ENCODE measurements at regions not wholly inside any gene's neighbourhood (a gene's known extent, or its start where the extent isn't known, plus 50 kb on each side); places are given as distances from the start of the nearest gene placed in this dataset.
"Not testable (repeated sequence)": the region's sequence is repeated elsewhere in the genome, so short reads cannot be mapped to it uniquely, and the experiment has no call there.

DNA sequence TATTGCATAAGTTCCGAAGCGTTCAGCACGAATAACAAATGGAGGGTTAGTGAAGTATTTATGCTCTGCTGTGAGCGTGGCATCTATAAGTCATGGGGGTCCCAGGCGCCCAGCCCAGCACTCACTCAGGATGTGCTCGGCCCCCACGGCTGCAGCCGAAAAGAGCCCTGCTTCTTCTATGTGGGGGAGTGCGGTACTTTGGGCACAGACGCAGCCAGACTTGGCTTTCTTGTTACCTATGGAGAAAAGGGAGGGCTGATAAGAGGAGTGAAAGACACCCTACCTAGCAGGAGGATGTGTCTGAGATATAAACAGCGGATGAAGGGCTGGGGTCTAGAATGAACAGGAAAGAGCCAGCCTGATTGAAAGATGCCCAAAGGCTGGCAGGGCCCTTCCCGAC, 51.4 kb downstream of the MRPL36 start:
- DNase-seq, result no peak

DNA sequence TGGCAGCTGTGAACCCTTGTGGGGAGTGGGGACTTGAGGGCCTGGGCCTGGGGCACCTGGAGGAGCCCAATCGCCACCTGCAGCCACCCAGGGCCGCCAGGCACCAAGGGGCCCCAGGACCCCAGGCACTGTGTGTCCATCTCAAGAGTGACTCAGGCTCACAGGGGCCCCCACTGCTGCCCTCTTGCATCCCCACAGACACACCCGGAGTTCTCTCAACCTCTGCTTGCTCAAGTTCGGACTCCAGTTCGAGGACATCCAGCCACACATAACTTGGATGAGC, 51.9 kb downstream of the MRPL36 start:
- no peak for DNase-seq

DNA sequence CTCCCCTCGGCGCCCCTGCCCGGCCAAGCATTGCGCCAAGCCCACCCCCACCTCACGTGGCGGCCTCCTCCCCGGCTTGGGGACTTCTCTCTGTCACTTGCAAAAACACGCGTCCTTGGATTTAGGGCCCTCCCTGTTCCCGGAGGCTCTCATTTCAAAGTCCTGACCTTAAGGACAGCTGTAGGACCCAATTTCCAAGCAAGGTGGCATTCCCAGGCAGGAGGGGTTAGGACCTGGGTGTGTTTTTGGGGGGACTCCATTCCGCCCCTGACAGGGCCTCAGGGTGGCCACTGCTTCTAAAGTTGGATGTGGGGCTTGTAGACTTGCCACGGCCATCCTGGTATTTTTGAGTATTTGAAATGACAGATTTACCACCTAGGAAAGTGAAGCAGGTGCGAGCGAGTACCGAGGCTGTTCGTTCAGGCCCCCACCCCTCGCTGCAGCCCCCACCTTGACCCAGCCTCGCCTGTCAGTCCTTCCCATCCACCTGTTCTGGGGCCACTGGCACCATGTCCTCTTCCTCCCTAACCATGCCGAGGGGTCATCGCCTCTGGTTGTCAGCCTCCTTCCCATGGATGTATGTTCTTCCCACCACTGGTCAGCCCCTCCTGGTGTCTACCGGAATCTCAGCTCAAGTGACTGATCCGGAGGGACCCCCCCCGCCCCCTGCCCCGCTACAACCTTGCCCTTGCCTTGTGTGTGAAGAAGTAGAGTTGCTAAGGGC, 52.4 kb downstream of the MRPL36 start:
- DNase-seq, result no peak

DNA sequence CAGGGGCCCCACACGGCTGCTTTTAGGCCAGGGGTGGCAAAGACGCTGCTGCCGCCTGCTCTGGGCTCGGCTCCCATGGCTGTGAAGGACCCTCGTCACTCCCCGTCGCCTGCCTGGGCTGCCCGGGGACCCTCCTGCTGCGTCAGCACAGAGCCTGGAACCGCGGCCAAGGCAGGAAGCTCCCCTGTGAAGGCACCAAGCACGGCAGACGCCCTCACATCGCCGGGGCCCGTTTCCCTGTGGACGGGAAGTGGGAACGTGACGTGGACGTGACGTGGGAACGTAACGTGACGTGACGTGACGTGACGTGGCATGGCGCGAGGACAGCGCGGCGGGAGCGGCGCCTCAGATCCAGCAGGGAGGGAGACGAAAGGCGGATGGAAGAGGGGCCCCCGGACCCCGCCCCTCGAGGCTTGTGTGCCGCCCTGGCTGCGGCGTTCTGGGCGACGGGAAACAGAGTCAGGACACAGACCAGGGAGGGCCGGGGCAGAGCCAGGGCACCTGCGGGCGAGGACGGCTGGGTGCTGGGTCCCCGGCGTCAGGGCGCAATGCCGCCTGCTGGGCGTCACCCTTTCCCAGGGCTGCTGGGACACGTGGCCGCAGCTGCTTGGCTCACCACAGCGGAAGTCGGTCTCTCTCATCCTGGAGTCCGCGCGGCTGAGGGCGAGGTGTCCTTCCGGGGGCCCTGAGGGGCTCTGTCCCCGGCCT, 53.1 kb downstream of the MRPL36 start:
- DNase-seq, result no peak

DNA sequence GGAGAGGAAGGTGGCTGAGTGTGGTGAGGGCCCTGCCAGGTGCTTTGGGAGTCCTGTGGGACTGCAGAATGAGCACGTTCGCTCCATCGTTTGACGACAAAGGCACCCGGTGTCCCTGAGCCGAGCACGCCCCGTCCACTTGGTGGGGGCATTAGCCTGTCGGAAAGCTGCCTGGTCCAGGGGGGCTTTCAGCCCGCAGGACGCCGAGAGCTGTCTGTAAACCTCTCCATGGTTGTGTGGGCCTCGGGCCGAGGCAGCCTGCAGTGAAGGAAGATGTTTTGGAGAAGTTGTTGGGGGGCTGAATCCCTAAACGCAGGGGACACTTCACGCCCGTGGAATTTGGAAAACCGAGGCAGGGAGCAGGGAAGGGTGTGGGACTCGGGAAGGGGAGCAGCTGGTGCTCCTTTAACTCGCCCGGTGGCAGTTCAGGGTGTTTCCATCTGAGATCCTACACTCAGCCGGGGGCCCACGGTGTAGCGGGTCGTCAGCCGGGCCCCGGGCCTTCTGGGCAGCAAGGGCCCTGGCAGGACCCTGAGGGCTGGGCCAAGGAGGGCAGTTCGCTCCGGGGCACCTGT, 53.8 kb downstream of the MRPL36 start:
- no peak for DNase-seq

DNA sequence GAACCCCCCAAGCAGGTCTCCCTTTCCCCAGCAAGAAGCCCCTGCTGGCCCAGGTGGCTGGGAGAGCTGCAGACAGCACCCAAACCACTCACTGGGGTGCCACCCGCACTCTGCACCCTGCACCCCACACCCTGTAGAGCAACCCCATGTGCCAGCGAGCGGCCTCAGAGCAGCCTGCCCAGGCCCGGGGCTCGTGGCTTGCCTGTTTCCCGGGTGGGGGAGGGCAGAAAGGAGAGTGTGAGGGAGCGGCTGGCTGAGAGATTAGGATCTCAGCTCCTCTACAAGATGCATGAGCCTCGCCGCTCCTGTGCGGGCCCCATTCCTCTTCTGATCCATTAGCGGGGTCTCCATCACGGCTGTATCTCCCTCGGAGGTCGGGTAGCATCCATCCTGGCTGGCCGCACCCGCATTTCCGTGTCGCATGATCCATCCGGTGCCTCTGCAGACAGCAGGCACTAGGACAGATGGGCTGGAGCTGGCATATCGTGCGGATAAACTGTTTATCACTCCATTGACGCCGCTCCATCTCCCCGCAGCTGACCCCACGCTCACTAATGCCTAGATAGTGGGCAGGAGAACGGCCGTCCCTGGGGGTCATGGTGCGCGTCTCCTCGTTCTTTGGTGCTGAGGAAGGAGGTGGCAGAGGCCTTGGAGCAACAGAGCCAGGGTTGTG, 54.4 kb downstream of the MRPL36 start:
- DNase-seq, result no peak

DNA sequence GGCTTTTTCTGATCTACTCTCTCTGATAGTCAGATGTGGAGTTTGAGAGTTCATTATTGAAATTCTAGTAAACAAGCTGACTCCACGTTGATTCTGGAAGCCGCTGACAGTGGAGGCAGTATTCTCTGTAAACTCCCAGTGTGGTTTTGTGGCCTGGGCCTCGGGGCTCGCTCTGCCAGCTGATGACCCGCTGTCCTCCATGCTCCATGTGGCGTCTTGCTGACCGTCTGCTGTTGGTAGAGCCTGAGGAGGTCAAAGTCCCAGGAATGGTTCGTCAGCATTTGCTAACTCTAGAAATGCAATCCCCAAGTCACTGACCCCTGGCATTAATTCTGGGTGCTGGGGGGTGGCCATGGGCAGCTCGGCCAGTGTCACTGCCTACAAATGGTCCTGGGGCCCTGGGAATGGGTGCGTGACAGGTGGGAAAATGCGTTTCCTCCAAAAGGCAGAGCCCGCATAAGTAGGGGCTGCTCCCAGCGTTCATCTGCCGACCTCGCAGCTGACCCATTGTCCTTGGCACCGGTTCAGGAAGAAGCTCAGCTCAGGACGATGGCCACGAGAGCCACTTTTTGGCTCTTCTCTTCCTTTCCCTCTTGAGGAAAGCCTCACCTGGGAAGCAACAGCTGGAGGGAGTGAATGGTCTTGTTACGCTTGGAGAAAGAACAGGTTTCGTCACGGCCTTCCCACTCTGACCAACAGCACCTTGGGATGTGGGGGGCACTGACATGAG, 55.1 kb downstream of the MRPL36 start:
- DNase-seq, result no peak

DNA sequence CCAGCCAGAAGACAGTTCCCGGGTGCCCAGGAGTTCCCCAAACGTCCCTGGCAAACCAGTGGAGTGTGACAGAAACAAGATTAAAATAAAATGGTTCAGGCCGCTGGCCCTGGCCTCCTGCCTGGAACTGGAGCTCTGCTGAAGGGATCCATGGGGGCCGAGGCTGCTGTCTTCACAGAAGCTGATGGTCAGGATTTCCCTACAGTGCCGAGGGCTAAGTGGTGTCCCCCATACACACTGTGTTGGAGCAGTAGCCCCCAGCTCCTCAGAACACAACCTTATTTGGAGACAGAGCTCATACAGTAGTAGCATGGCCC, 55.9 kb downstream of the MRPL36 start:
- DNase-seq, result no peak

DNA sequence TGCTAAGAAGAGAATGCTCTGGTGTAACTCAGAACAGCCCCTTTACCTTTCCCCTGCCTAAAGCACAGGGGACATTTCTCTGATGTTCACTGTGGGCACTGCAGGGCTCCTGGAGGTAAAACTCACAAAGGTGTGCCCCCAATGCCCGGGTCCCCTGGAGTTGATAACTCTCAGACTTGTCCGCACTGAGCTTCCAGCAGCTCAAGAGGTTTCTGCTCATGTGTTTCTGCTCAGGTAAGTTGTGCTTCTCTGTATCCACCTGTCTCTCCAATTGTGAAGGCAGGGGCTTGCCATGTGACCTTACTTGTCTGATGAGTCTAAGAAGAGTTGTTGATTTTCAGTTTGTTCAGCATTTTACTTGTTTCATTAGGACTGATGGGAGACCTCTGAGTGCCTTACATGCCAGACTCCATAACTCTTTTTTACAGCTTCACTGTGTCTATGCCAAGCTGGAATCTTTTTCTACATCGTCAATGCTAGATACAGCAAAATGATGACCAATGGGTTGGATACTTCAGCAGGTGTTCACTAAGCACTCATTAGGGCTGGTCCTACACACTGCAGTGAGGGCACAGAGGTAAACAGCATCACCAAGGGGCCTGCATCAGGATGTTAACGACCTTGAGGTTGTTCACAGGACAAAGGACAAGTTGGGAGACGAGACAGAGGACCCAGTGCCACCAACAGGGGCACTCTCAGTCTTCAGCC, 56.4 kb downstream of the MRPL36 start:
- no peak for DNase-seq

DNA sequence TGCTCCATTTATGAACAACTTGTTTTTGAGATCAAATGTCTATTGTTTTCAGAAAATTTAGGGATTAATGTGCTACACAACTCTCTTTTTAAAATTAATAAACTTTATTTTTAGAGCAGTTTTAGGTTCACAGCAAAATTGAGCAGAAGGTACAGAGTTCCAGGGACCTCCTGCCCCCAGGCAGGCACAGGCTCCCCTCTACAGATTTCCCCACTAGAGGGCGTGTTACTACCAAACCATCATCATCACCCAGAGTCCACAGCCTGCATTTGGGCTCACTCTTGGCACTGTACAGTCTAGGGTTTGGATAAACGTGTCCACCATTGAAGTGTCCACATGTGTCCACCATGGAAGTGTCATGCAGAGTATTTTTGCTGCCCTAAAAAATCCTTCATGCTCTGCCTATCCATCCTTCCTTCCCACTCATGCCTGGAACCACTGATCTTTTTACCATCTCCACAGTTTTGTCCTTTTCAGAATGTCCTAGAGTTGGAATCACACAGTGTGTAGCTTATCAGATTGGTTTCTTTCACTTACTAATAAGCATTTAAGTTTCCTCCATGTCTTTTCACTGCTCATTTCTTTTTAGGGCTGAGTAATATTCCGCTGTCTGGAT, 61.7 kb downstream of the MRPL36 start:
- no peak for DNase-seq

DNA sequence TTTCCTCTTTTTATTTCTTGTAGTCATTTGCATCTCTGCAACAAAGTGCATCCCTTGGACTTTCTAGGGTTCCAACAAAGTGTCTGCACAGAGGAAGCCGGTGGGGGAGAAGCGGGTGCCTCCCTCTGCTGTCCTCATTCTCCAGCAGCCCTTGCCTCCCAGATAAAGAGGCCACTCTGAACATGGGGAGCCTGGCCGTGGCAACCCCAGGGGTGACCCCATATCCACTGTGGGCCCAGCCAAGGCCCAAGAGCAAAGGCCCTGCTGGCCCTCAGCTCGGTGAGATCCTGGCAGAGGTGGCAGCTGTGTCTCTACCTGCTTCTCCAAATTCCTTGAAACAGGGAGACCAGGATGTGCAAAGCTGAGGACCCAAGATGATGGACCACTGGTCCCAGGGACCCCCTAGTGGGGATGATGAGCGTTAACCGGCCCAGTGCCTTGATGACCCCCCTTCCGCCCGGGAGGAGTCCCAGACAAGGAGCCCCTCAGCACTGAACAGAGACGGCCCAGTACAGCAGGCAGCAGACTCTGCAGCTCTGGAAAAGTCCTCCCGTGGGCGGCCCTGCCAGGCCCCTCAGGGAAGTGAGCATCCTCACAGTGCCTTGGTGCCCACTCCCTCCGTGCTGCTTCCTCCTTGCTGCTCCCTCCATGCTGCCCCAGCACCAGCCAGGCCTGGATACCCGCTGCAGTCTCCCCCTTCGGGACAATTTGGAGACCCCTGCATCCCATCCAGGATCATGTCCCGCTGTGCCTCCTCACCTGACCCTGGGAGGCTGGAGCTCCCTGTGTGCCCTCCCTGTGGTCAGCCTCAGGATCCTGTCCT, 62.5 kb downstream of the MRPL36 start:
- DNase-seq, result no peak

DNA sequence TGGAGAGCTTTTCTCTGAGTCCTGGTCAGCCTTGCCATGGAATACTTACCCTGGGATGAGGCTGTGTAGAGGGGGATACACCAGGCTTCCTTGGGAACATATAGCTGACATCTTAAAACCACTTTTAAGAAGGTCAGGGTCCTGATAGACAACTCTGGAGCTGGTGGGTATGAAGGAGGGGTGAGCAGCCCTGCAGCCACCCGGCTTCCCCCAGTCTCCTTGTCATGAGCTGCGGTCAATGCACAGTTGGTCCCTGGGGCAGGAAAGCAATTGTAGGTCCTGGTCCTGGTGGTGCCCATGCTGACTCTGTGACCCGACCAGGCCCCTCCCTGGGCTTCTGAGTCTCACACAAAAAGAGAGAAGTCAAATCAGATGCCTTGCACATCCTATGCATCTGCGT, 63.6 kb downstream of the MRPL36 start:
- no peak for DNase-seq

DNA sequence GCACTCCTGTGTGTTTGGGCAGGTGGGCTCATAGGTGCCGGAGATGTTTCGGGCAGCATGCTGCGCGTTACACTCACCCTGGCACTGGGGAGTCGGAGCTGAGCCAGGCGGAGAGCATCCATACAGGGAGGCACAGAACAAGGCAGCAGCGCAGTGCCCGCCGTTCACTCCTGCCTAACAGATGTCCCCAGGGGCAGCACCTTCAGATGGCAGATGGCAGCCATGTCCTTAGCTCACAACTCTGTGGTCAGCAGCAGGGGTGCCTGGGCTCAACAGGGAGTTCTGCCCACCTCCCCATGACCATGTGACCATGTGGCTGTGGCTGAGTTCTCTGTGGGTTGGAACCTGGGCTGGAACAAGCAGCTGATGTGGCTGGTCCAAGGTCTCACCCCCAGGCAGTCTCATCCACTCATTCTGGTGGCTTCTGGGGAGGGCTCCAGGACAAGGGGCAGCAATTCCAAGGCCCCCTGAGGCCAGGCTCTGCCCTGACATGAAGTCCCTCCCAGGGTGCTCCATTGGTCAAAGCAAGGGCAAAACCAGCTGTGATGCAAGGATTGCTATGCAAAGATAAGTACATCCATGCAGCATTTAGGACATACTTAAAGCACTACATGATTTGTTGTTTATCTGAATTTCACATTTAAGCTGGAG, 64.2 kb downstream of the MRPL36 start:
- DNase-seq, result no peak

DNA sequence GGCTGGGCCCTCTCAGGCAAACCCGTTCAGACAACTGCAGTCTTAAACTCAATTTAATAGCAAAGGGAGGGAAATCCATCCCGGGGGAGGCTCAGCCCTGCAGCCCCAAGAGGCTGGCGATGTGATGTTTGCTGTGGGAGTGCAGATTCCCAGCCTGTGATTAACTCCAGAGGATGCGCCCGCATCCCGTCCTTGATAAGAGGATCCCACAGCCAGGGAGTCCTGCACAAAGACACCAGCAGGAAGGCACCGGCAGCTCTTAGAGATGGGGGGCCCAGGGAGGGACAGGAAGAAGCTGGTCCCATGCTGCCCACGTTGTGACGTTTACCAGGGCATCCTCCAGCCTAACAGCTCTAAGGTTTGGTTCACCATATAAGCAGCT, 64.7 kb downstream of the MRPL36 start:
- DNase-seq, result no peak

DNA sequence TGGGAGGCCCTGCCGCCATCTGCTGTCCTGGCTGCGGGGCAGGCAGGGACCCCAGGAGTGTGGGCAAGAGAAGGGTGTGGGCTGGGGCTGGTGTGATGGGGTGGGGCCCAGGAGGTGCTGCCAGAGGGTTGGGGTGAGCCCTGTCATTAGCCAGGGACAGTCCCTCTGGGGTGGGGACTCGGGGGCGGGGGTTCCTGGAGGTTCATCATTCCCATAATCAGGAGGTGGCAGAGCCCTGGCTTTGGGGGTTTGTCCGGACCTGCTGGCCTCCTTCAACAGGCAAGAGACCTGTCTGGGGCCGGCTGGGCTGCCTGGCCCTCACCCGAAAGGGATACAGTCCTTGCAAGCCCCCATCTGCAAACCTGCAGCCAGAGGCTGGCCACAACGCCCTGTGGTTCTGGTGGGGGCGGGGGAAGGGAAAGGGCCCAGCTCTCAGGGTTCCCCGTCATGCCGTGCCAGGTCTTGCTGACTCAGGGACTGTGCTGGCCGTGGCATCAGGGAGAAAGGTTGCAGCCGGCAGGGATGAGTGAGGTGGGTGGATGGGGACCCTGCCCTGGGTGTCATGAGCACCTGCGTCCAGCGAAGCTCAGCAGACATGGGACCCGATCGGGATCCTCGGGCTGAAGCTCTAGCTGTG, 65.2 kb downstream of the MRPL36 start:
- no peak for DNase-seq

DNA sequence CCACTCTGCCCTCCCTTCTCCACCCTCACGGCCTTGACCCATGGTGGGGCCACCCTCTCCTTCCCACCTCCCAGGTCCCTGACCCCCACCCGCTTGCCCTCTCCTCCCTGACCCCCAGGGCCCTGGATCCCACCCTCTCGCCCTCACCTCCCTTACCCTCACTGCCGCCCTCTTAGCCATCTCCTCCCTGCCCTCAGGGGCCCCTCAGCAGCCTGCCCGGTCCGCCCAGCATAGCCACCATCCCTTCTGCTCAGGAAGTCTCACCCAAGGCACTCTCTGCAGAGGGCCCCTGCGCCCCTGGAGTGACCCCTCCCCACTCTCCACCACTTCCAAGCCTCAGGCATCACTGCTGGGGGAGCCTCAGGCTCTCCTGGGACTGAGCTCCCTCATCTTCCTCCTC, 66.3 kb downstream of the MRPL36 start:
- no peak for DNase-seq

DNA sequence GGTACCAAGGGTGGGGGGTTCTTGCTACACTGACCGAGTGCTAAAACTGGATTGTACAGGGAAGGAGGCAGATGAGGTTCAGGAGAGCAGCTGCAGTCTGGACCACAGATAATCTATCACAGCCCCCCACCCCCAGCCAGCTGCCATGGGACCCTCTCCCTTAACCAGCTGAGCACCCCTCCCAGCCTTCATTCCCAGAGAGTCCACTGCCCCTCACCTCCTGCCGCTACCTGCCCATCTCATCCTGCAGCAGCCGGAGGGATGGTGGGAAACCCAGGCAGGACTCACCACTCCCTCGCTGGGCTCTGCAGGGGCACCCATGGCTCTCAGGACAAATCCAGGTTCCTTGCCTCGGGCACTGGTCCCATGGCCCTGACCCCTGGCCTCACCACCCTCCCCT, 66.7 kb downstream of the MRPL36 start:
- no peak for DNase-seq

DNA sequence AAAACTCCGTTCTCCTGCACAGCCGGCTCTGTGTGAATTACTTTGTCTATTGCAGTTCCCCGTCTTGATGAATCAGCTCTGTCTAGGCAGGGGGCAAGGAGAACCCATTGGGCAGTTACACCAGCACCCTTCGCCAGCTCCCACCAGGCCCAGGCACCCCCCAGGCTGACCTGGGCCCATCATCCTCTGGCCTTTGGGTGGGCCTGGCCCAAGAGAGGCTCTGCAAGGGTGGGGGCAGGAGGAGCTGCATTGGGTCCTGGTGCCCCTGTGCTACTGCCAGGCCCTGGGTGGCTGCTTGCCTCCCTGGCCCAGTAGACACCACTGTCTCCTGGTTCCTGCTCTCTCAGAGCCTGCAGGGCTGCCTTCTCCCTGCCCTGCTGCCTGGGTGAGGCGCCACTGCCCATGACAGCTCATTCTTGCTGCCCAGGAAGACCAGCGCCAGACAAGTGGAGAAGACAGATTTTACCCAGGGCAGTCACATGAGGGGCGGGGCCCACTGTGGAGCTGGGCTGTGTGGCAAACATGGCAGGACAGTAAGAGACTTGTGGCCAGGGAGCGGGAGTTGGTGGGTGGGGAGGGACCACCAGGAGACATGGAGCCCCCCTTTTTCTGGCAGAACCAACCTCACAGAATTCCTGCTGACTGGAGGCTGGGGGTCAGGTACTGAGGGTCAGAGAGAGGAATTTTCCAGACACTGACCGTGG, 67.2 kb downstream of the MRPL36 start:
- no peak for DNase-seq

DNA sequence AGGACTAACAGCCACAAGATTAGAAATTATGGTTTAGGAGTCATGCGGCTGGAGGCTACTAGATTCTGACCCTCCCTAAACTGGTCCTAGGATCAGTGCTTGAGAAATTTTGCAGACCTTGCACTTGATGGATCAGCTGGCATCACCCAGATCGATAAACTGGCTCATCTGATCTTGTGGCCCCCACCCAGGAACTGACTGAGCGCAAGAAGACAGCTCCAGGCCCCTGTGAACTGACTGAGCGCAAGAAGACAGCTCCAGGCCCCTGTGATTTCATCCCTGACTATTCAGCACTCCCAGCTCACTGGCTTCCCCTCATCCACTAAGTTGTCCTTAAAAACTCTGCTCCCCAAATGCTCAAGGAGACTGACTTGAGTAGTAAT, 67.8 kb downstream of the MRPL36 start:
- not testable (repeated sequence) for DNase-seq

DNA sequence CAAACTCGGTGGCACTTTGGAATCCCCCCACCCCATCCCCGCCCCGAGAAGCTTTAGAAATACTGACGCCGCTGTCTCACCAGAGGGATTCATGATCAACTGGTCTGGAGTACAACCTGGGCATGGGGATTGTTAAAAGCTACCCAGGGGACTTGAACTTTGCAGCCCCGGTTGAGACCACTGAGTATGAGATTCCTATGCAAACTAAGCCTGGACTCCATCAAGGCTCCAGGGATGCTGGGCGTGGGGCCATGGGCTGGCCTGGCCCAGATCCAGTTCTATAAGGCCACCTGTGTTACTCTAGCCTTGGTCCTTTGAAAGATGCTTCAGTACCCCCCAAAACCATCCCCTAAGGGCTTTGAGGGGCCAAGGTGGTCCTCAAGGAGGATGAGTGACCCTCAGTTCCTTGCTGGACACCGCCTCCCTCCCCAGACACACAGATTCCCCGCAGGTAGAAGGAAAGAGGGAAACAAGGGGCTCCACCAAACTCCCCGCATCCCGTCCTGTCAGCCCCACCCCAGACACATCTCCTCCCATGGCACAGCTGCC, 68.5 kb downstream of the MRPL36 start:
- DNase-seq, result no peak
